NCI-H748 (cell line): ENCODE measurements at regions not wholly inside any gene's neighbourhood (a gene's known extent, or its start where the extent isn't known, plus 50 kb on each side); places are given as distances from the start of the nearest gene placed in this dataset.
"Not testable (repeated sequence)": the region's sequence is repeated elsewhere in the genome, so short reads cannot be mapped to it uniquely, and the experiment has no call there.

Source experiments
- DNase-seq: peaks from one replicate; lab custom pipeline; 2025; ENCODE audit not compliant: unreplicated experiment; lab: John Stamatoyannopoulos, UW

- not testable (repeated sequence) for DNase-seq
These were observed 153.1 kb downstream of the OR13H1 start for GRCh38 chrX:131696989-131697388.

DNA sequence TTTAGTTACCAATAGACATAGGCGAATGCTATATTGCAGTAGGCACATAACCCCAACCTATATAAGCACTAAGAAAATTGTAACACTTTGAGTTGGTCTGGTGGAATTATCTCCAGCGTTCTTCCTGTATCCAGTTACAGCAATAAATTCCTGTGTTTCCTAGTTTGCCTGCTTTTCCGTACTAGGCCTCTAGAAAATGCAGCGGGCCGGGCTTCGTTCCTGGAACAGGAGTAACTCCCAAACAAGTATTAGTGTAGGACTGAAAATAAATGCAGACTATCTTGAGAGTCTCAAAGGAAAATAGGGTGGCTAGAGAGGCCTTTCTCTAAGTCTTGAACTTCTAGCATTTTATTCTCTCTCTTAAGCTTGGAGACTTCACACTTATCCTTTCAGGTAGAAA lies 159.8 kb downstream of the OR13H1 start:
- DNase-seq = peak; percentile 19

DNA sequence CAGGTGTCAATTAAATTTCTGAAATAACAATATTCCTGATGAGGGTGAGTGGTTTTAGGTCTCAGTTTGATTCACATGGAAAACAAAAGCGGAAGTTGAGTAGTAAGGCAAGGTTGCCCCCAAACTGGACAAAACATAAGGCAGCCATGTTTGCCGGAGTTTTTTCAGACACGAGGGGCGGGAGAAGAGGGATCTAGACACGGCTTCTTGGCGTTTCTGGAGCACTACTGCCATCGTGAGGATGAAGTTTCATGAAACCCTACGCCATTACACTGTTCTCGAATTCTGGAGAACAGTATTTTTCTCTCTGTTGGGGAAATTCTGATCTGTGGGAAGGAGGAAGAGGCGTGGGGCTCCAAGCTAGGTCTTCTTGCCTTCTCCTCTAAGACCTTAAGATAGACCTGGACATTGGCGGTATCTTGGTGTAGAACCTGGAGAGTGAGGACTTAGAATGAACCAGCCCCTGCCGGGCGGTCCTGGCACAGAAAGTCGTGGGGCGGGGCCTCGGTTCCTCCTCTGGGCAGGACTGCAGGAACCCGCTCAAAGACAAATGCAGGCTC lies 160.3 kb downstream of the OR13H1 start:
- DNase-seq = peak; percentile 91

DNA sequence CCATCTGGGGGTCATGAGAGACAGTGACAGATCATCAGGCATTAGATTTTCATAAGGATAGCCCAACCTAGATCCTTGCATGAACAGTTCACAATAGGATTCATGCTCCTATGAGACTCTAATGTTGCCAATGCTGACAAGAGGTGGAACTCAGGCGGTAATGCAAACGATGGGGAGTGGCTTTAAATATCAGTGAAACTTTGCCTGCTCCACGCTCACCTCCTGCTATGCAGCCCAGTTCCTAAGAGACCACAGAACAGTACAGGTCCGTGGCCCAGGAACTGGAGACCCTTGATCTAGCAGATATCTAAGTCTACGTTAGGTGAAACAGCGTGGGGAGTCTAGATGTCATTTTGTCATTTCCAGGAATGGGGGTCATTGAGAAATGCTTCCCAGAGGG lies 165.7 kb downstream of the OR13H1 start:
- DNase-seq = peak; percentile 1

DNA sequence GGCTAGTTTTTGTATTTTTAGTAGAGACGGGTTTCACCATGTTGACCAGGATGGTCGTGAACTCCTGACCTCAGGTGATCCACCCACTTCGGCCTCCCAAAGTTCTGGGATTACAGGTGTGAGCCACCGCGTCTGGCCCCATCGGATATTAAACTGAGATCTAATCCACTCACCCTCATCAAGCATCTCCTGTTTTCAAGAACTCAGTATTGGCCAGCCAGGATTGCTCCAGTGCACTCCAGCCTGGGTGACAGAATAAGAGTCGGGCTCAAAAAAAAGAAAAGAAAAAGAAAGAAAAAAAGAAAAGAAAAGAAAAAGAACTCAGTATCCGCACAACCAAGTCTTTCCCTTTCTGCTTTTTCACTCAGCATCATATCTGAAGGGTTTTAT lies 167.6 kb downstream of the OR13H1 start:
- no peak for DNase-seq

GRCh38 chrX:131723646-131724045 lies 179.8 kb downstream of the OR13H1 start:
- DNase-seq = no peak

GRCh38 chrX:131724292-131724691 lies 180.4 kb downstream of the OR13H1 start:
- no peak for DNase-seq

- DNase-seq = no peak
These were observed 181.3 kb downstream of the OR13H1 start for GRCh38 chrX:131725001-131725654.

- no peak for DNase-seq
These were observed 183.9 kb downstream of the OR13H1 start for GRCh38 chrX:131727778-131728177.

DNA sequence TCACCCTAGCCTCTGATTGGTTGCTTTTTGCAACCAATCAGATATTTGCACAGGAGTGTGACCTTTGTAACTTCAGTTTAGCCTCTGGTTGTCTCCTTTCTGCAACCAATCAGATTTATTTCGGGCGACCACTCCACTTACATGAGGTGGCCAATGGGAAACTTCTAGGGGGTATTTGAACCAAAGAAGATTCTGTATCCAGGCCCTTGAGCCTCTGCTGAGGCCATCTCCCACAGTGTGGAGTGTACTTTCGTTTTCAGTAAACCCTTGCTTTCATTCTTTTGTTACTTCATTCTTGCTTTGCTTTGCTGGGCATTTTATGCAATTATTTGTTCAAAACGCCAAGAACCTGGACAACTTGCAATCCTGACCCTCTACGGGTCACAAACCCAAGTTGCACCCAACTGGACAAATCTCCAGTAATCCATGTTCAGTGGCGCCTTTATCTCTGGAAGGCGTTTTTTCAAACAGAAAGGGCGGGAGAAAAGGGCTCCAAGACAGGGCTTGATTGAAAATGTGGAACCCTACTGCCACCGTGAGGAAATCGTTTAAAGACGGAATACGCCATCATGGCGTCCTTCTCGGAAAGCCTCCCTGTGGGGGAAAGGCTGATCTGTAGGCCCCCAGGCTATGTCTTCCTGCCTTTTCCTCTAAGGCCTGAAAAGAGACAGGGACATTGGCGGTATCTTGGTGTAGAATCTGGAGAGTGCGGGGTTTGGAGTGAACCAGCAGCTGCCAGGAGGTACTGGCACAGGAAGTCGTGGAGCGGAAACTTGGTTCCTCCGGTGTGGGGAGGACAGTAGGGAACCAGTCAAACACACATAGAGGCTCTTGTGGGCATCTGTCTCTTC lies 184.6 kb downstream of the OR13H1 start:
- peak; percentile 80 for DNase-seq

GRCh38 chrX:131729295-131729694 lies 185.4 kb downstream of the OR13H1 start:
- DNase-seq = peak; percentile 88

- DNase-seq = peak; percentile 21
These were observed 190.7 kb downstream of the OR13H1 start for GRCh38 chrX:131734621-131735020.

GRCh38 chrX:131735127-131735526 lies 191.3 kb downstream of the OR13H1 start:
- no peak for DNase-seq

GRCh38 chrX:131739823-131740222 lies 195.9 kb downstream of the OR13H1 start:
- DNase-seq = no peak

GRCh38 chrX:131741103-131741581 lies 197.3 kb downstream of the OR13H1 start:
- no peak for DNase-seq

DNA sequence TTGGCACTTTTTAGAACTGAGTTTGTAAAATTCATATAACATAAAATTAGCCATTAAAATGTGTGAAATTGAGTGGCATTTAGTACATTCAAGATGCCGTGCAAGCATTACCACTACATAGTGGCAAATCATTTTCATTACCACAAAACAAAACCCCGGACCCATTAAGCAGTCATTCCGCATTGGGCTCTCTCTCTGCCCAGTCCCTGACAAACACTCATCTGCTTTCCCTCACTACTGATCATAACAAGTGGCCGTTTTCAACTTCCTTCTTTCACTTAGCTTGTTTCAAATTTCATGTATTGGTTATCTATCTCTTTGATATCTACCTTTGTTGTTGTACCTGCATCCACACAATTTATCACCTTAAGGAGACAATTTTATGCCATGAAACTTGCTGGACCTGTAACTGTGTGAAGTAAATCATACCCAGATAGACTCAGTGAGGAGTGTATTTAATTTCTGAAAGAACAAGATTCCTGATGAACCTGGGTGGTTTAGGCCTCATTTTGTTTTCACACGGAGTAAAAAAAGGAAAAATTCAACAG lies 202.1 kb downstream of the OR13H1 start:
- DNase-seq = peak; percentile 56

- peak; percentile 87 for DNase-seq
These were observed 202.7 kb downstream of the OR13H1 start for GRCh38 chrX:131746491-131746968.

DNA sequence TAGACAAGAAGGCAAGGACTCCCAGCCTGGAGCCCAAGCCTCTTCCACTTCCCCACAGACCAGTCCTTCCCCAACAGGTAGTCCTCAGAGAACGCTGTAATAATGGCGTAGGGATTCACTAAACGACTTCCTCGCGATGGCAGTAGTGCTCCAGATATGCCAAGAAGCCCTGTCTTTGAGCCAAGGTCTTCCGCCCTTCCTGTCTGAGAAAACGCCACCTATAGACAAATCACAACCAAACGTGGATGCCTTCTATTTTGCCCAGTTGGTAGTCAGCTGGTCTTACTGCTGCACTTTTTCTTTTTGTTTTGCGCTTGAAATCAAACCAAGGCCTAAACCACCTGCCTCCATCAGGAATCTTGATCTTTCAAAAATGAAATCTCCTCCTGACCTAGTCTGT lies 203.3 kb downstream of the OR13H1 start:
- peak; percentile 92 for DNase-seq

DNA sequence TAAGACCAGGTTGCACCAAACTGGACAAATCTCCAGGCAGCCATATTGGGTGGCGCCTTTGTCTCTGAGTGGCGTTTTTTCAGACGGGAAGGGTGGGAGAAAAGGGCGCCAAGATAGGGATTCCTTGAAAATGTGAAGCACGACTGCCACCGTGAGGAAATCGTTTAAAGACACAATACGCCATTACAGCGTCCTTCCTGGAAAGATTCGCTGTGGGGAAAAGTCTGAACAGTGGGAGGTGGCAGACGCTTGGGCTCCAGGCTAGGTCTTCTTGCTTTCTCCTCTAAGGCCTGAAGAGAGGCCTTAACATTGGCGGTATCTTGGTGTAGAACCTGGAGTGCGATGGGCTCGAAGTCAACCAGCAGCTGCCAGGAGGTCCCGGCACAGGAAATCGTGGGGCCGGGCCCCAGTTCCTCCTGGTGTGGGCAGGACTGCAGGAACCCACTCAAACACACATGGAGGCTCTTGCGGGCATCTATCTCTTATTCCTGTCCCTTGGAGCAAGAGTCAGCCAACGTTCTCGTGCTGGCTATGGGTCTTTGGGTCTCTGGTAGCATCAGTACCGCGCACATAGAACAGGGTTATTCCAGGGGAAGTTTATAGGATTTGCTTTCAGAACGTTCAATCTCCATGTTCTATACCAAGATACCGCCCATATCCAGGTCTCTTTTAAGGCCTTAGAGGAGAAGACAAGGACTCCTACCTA lies 208.8 kb downstream of the OR13H1 start:
- DNase-seq = peak; percentile 90

GRCh38 chrX:131762802-131763234 lies 218.9 kb downstream of the OR13H1 start:
- DNase-seq = peak; percentile 8

GRCh38 chrX:131763674-131764073 lies 219.8 kb downstream of the OR13H1 start:
- DNase-seq = no peak
